ENCODE measurements at regions not wholly inside any gene's neighbourhood (a gene's known extent, or its start where the extent isn't known, plus 50 kb on each side); places are given as distances from the start of the nearest gene placed in this dataset.

GRCh38 chr2:234324116-234324515, 172.8 kb downstream of the ARL4C start:
- no peak for TF ChIP-seq ZNF331 (CRISPR knock-in tag; IDR thresholded peaks at IDR 0.05; ENCODE audit: low read depth)
- TF ChIP-seq STAT1 (IDR thresholded peaks at IDR 0.05; ENCODE audit: unreplicated experiment): no peak
- no peak for TF ChIP-seq CREB1 (CRISPR knock-in tag; IDR thresholded peaks at IDR 0.05; ENCODE audit: low read depth)
- TF ChIP-seq REST (IDR thresholded peaks at IDR 0.05; ENCODE audit: unreplicated experiment): no peak
- Mint-ChIP-seq H3K27me3 (ENCODE audit: insufficient read depth, low read depth, poor library complexity) (peaks cover 2% of the 10 kb centered on the region), H3K4me1 (no peaks in the 10 kb centered on the region), H3K9me3 (no peaks in the 10 kb centered on the region), H3K4me3 (no peak overlapping the region), H3K27ac (no peak overlapping the region), H3K36me3 (ENCODE audit: low read depth) (no peaks in the 10 kb centered on the region)
- DNase-seq (ENCODE audit: low spot score) (no peak), ATAC-seq (no peak)
- no peaks in the 10 kb centered on the region for H3K27me3 ChIP-seq (ENCODE audit: insufficient read depth)
- H4K20me1 ChIP-seq (replicated peaks; ENCODE audit: insufficient read depth): no peaks in the 10 kb centered on the region
- no peak overlapping the region for H3K27ac ChIP-seq (ENCODE audit: low read depth)
- no peaks in the 10 kb centered on the region for H3K36me3 ChIP-seq (ENCODE audit: insufficient read depth)
- H2AFZ ChIP-seq: peak overlapping the region; percentile 56; the same call in 1 of the 2 replicates
- H3K9me2 ChIP-seq (ENCODE audit: insufficient read depth): no peaks in the 10 kb centered on the region
- H3F3A ChIP-seq (replicated peaks; ENCODE audit: low read depth): no peaks in the 10 kb centered on the region
- H3K4me2 ChIP-seq: no peak overlapping the region
- no peaks in the 10 kb centered on the region for H3K79me2 ChIP-seq (replicated peaks; ENCODE audit: insufficient read depth)
- H3K4me1 ChIP-seq (ENCODE audit: insufficient read depth): no peaks in the 10 kb centered on the region
- no peak overlapping the region for H3K4me3 ChIP-seq

- no peak overlapping the region for H2AFZ ChIP-seq
- Mint-ChIP-seq H3K4me1 (no peaks in the 10 kb centered on the region), H3K27ac (no peak overlapping the region), H3K9me3 (no peaks in the 10 kb centered on the region), H3K36me3 (ENCODE audit: low read depth) (no peaks in the 10 kb centered on the region), H3K27me3 (ENCODE audit: insufficient read depth, low read depth, poor library complexity) (peaks cover 2% of the 10 kb centered on the region), H3K4me3 (no peak overlapping the region)
- no peaks in the 10 kb centered on the region for H3K4me1 ChIP-seq (ENCODE audit: insufficient read depth)
- ATAC-seq (no peak), DNase-seq (ENCODE audit: low spot score) (no peak)
- no peaks in the 10 kb centered on the region for H3K79me2 ChIP-seq (replicated peaks; ENCODE audit: insufficient read depth)
- H4K20me1 ChIP-seq (replicated peaks; ENCODE audit: insufficient read depth): no peaks in the 10 kb centered on the region
- no peaks in the 10 kb centered on the region for H3K27me3 ChIP-seq (ENCODE audit: insufficient read depth)
- H3K4me3 ChIP-seq: no peak overlapping the region
- H3K4me2 ChIP-seq: no peak overlapping the region
- H3K36me3 ChIP-seq (ENCODE audit: insufficient read depth): no peaks in the 10 kb centered on the region
- no peaks in the 10 kb centered on the region for H3F3A ChIP-seq (replicated peaks; ENCODE audit: low read depth)
- H3K9me2 ChIP-seq (ENCODE audit: insufficient read depth): no peaks in the 10 kb centered on the region
- no peak overlapping the region for H3K27ac ChIP-seq (ENCODE audit: low read depth)
- TF ChIP-seq ZNF114 (CRISPR knock-in tag; IDR thresholded peaks at IDR 0.05) (no peak), EZH2 (IDR thresholded peaks at IDR 0.05; ENCODE audit: low read depth, unreplicated experiment) (no peak), ZNF462 (CRISPR knock-in tag; IDR thresholded peaks at IDR 0.05) (no peak), JUNB (IDR thresholded peaks at IDR 0.05; ENCODE audit: unreplicated experiment) (no peak)
These were observed 174.0 kb downstream of the ARL4C start for GRCh38 chr2:234322766-234323465.
